Left renal pelvis (tissue), 4 donors: ENCODE measurements at regions not wholly inside any gene's neighbourhood (a gene's known extent, or its start where the extent isn't known, plus 50 kb on each side); places are given as distances from the start of the nearest gene placed in this dataset.

Experiments
- DNase-seq, 4 donors: peaks; one replicate each; pipeline ENCODE4 v3.0.0-alpha.2; 2013; ENCODE audit warnings: low read depth in 4 of 4, low spot score in 3 of 4

DNA sequence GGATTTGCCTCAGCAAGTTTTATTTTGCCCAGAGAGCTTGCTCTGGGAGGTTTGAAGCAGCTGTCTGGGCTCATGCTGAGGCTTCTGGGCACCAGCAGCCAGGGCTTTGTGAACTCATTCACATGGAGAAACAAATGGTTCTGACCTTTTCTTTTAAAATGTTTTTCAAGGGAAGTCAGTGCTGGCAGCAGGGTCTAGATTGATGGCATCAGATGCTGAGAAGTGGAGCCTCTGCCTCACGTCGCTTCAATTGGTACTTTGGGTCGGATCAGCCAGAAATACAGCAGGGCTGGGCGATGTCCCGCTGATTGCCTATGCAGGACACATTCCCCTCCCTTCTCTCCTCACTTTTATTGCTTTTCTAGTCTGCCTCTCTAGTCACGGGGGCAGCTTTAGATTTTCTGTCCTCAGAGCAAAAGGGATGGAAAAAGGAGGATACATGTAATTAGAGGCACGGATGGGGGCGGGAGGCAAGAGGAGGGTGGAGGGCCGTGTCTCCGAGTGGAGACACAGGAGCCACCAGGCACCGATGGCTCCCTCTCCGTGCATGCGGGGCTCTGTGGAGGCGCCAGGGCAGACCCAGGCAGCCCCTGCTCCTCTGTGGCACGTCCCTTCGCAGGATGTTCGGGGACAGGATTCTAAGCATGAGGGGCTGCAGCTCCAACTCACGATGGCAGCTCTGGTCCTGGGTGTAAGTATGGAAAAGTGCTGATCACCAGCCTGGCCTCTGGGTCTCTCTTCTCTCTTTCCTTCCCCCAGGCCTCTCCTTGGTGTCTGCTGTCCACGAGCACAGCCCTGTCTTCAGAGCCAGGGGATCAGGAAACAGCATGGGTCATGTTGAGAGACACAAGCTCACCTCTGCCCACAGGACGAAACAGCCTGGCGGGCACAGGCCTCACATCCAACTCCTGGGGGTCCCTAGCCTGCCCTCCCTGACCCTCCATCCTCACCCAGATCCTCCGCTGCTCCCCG lies 116.1 kb downstream of the FAM43A start:
- no peak for DNase-seq

- DNase-seq: no peak
Measured at GRCh38 chr3:194804796-194805195, 119.1 kb downstream of the FAM43A start.

GRCh38 chr3:194805546-194805945 lies 119.9 kb downstream of the FAM43A start:
- DNase-seq: no peak

GRCh38 chr3:194806991-194807630 lies 121.4 kb downstream of the FAM43A start:
- DNase-seq: no peak

DNA sequence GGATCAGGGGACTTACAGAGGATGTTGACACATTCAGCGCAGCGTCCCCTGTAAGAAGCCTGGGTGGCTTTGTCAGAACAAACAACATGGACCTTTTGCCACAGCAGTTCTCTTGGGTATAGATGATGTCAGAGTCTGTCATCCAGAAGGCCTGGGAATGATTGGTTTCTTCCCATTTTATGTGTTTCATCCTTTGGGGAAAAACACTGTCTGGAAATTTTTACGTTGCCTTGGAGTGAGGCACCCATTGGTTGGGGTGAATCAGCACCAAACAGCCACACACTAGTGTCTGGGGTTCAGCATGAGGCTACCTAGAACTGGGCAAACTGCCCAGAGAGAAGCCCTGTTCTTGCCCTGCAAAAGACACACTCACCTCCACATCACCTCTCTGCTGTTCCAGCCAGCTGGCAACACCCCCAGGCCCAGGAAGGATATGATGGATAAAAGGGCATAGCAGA lies 123.0 kb downstream of the FAM43A start:
- no peak for DNase-seq

- DNase-seq: no peak
Measured at GRCh38 chr3:194809382-194809781, 123.7 kb downstream of the FAM43A start.

DNA sequence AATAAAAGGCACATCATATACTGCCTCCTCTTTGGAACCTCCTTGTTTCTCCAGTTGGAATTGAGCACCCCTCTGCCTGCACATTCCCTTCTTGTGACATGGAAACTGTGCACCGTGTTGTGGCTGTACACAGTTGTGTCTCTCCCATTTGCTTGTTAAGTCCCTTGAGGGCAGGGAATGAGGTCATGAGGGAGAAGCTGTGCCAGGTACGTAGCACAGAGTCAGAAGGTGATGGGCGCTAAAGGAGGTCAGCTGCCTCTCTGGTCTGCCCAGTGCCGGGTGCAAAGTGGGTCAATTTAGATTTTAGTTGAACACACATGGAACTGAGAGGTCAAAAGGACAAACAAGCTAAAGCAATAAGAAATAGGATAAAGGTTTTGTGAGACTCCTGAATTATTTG lies 124.4 kb downstream of the FAM43A start:
- no peak for DNase-seq

DNA sequence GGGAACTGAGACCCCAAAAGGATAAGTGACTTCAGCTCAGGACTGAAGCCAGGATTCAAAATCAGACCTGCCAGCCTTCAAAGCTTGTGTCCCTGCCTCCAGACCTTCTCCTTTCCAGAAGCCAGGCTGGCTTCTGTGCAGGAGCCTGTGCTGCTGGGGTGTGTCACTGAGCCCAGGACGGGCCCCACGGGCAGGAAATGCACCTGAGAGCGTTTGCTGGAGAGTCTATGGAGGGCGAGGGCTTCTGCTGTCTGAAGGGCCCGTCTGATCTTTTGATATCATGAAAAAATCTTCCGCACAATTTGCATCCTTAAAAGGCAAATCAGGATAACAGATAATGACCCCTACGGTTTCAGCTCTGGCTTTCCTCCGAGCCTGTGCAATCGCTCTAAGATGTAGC lies 125.4 kb downstream of the FAM43A start:
- DNase-seq: no peak

DNA sequence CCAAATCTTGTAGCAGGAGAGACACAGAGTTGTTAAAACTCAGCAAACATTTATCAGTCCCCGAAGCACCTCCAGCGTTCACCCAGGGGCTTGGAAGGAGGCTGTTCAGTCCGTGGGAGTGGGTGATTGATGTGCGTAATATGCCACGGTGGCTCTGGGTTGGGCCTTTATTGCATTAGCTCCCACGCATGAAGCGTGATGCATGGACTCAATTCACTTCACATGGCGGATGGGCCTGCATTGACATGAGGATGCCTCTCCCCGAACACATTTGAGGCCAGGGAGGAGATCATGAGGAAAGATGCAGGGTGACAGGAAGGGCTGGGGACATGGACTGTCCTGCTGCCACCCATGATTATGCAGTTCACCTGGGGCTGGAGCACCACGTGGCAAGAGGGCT lies 126.5 kb downstream of the FAM43A start:
- no peak for DNase-seq

DNA sequence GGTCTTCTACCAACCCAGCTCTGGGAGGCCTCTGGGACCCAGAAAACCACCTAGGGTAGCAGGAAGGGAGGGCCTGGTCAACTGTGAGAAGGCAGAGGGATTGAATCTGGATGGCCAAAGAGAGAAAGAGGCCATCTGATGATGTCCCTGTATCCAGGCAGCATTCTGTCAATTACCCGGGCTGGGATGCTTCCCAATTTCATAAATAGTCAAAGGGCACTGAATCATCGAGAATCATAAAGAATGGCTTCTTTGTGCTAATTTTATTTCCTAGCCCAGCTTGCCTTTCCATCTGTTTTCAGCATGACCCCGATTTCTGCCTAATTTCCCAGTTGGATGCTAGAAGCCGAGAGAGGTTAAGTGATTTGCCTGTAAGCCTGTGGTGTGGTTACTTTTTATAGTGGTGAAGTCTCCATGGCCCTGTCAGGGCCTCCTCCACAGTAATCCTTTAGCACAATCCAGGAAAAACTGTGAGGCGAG lies 129.2 kb downstream of the FAM43A start:
- DNase-seq: no peak

GRCh38 chr3:194816748-194817591 lies 131.3 kb downstream of the FAM43A start:
- no peak for DNase-seq

DNA sequence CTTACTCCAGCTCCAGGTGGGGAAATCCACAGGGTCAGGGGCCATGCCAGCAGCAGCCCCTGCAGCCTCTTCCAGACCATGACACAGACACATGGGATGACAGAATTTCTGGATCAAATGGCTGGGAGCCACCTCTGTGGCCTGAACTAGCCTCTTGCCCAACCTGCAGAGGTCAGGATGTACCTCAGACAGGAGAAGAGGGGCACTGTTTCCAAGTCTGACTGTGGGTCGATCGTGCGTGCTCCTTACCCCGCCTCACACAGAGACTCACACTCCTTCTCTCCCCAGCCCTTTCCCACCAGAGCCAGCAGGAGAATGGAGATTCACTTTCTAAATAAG lies 131.9 kb downstream of the FAM43A start:
- DNase-seq: no peak

GRCh38 chr3:194817936-194818335 lies 132.3 kb downstream of the FAM43A start:
- DNase-seq: no peak

- DNase-seq: no peak
Measured at GRCh38 chr3:194824100-194824499, 138.4 kb downstream of the FAM43A start.

- no peak for DNase-seq
Measured at GRCh38 chr3:194824701-194825111, 139.0 kb downstream of the FAM43A start.

- no peak for DNase-seq
Measured at GRCh38 chr3:194826594-194826993, 140.9 kb downstream of the FAM43A start.

DNA sequence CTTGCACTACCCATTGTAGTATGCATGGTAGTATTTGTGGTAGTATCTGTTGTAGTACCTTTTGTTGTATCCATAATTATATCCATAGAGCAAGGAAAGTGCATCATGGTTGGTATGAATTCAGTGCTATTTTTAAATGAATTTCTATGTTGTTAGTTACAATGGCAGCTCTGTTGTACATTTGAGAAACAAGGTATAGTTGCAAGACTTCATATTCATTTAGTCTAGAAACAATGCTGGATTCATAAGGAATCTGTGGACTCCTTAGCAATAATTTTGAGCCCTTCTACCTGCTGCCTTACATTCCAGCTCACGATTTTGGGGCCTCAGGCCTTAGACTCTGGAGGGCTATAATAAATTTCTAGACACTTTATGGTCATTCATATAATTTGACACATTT lies 141.8 kb downstream of the FAM43A start:
- DNase-seq: no peak

GRCh38 chr3:194828116-194828515 lies 142.4 kb downstream of the FAM43A start:
- no peak for DNase-seq

GRCh38 chr3:194828926-194829325 lies 143.2 kb downstream of the FAM43A start:
- DNase-seq: no peak

GRCh38 chr3:194830401-194830800 lies 144.7 kb downstream of the FAM43A start:
- no peak for DNase-seq

DNA sequence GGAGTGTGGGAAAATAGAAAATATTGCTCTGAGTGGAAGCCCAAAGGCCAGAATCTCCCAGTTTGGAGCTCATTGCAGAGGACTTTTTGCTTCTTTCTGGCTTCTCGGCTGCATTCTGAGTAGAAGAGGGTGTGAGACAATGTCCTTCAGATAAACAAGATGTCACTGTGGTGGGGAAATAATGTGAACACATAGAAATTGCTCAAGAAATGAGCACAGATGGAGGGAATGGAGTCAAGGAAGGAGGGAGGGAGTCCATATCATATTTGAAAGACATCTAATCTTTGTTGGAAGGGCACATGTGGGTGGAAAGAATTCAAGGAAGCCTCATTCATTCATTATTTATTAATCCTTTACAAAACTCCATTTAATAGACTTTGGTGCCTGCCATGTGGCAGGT lies 145.3 kb downstream of the FAM43A start:
- DNase-seq: no peak
